B cell (primary cell): ENCODE measurements at regions not wholly inside any gene's neighbourhood (a gene's known extent, or its start where the extent isn't known, plus 50 kb on each side); places are given as distances from the start of the nearest gene placed in this dataset.

Experiments
- EZH2 ChIP-seq: IDR thresholded peaks from 2 replicates; pipeline ENCODE4 v1.6.1; 2012; ENCODE audit warnings: borderline replicate concordance, low read depth, mild to moderate bottlenecking, moderate library complexity, low read length; ENCODE audit not compliant: insufficient read depth, poor library complexity, severe bottlenecking
- TF ChIP-seq, protein P1 (sequence below): fragments of 200-600 bp; IDR thresholded peaks from one replicate; pipeline ENCODE4 v1.8.0; 2022; ENCODE audit warnings: antibody characterized with exemption, mild to moderate bottlenecking

DNA sequence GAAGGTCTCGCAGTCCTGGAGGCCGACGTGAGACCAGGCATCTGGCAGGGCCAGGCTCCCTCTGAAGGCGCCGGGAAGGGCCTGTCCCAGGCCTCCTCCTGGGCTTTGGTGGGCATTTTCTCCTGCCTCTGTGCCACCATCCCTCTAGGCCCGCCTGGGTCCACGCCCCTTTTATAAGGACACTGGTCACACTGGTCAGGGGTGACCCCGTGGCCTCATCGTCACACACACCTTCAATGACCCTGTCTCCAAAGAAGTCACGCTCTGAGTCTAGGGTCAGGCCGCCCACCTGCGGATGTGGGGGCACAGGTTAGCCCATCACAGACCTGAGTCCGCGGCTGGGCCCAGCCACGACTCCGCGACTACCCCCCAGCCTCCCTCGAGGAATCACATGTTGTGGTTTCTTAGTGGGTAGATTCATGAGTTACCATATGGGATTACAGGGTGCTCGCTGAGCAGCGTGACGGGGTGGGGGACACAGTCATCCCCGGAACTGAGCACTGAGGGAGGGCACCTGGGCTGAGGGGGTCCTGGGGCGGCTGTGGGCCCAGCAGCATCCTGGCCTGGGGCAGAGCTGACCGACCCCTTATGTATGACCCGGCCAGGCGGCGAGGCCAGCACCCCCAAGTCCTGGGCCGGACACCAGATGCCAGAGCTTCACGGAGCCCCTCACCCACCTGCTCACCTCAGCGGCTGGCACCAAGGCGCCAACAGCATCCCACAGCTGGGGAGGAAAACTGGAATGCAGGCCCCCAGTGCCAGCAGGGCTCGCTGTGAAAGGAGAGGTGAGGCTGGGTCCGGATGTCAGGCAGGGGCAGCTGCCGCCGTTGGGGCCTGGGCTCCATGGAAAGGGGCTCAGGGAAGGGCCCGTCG, 115.9 kb downstream of the DLL1 start:
- TF ChIP-seq, protein P1, sequence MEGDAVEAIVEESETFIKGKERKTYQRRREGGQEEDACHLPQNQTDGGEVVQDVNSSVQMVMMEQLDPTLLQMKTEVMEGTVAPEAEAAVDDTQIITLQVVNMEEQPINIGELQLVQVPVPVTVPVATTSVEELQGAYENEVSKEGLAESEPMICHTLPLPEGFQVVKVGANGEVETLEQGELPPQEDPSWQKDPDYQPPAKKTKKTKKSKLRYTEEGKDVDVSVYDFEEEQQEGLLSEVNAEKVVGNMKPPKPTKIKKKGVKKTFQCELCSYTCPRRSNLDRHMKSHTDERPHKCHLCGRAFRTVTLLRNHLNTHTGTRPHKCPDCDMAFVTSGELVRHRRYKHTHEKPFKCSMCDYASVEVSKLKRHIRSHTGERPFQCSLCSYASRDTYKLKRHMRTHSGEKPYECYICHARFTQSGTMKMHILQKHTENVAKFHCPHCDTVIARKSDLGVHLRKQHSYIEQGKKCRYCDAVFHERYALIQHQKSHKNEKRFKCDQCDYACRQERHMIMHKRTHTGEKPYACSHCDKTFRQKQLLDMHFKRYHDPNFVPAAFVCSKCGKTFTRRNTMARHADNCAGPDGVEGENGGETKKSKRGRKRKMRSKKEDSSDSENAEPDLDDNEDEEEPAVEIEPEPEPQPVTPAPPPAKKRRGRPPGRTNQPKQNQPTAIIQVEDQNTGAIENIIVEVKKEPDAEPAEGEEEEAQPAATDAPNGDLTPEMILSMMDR: no peak
- no peak for TF ChIP-seq EZH2
